Neural cell (in vitro differentiated cells): ENCODE measurements at regions not wholly inside any gene's neighbourhood (a gene's known extent, or its start where the extent isn't known, plus 50 kb on each side); places are given as distances from the start of the nearest gene placed in this dataset.
"Not testable (repeated sequence)": the region's sequence is repeated elsewhere in the genome, so short reads cannot be mapped to it uniquely, and the experiment has no call there.

ENCODE experiments used
- H2AFZ ChIP-seq: fragments of 200-600, 300-800 bp; sonication (generic), shearing (Covaris generic); 2 replicates; pipeline ENCODE4 v1.6.0; 2014; ENCODE audit warnings: low read depth, mild to moderate bottlenecking, antibody characterized with exemption, low read length, moderate library complexity
- H3F3A ChIP-seq: fragments of 200-600 bp; shearing (Covaris generic); 2 replicates; pipeline ENCODE4 v1.6.1; 2016; ENCODE audit warnings: mild to moderate bottlenecking, moderate library complexity, mixed read lengths, antibody characterized with exemption, low read length; ENCODE audit not compliant: insufficient read depth, poor library complexity, severe bottlenecking
- H3K27ac ChIP-seq: fragments of 200-600, 300-800 bp; sonication (generic), shearing (Covaris generic); 2 replicates; pipeline ENCODE4 v1.5.1; 2014; ENCODE audit warnings: mild to moderate bottlenecking, low read length, moderate library complexity
- H3K27me3 ChIP-seq: fragments of 300-800, 200-600 bp; sonication (generic), shearing (Covaris generic); 2 replicates; pipeline ENCODE4 v1.6.0; 2014; ENCODE audit warnings: mild to moderate bottlenecking, low read depth, low read length, moderate library complexity; ENCODE audit not compliant: insufficient read depth
- H3K36me3 ChIP-seq: fragments of 300-800, 200-600 bp; sonication (generic), shearing (Covaris generic); 2 replicates; pipeline ENCODE4 v1.5.1; 2014; ENCODE audit warnings: mild to moderate bottlenecking, antibody characterized with exemption, low read length, moderate library complexity; ENCODE audit not compliant: insufficient read depth
- H3K4me2 ChIP-seq: fragments of 300-800, 200-600 bp; sonication (generic), shearing (Covaris generic); 2 replicates; pipeline ENCODE4 v1.6.0; 2014; ENCODE audit warnings: mild to moderate bottlenecking, low read length
- H3K4me3 ChIP-seq: fragments of 300-800, 200-600 bp; sonication (generic), shearing (Covaris generic); 2 replicates; pipeline ENCODE4 v1.5.1; 2014; ENCODE audit warnings: mild to moderate bottlenecking, low read length, moderate library complexity
- H3K79me2 ChIP-seq: fragments of 200-600 bp; shearing (Covaris generic); replicated peaks from 2 replicates; pipeline ENCODE4 v1.6.0; 2014; ENCODE audit warnings: mild to moderate bottlenecking, low read length, moderate library complexity; ENCODE audit not compliant: insufficient read depth
- H3K9ac ChIP-seq: fragments of 300-800, 200-600 bp; sonication (generic), shearing (Covaris generic); 2 replicates; pipeline ENCODE4 v1.6.1; 2016; ENCODE audit warnings: mild to moderate bottlenecking, low read length, mixed read lengths
- H3K9me2 ChIP-seq: fragments of 200-600 bp; shearing (Covaris generic); 2 replicates; pipeline ENCODE4 v1.6.1; 2016; ENCODE audit warnings: mild to moderate bottlenecking, low read length, mixed read lengths; ENCODE audit not compliant: insufficient read depth
- H3K9me3 ChIP-seq: fragments of 200-600, 300-800 bp; sonication (generic), shearing (Covaris generic); 2 replicates; pipeline ENCODE4 v1.6.1; 2016; ENCODE audit warnings: mild to moderate bottlenecking, mixed run types, low read length, moderate library complexity, mixed read lengths
- H4K20me1 ChIP-seq: fragments of 200-600 bp; shearing (Covaris generic); 2 replicates; pipeline ENCODE4 v1.6.1; 2016; ENCODE audit warnings: mild to moderate bottlenecking, mixed run types; ENCODE audit not compliant: insufficient read depth
- CTCF ChIP-seq: fragments of 450-650 bp; IDR thresholded peaks from 2 replicates; pipeline ENCODE4 v1.5.1; 2014; ENCODE audit warnings: antibody characterized with exemption, mild to moderate bottlenecking, moderate library complexity; ENCODE audit not compliant: poor library complexity, severe bottlenecking
- EP300 ChIP-seq: fragments of 450-650 bp; conservative IDR thresholded peaks from 2 replicates; pipeline ENCODE4 v1.6.1; 2014; ENCODE audit warnings: antibody characterized with exemption, mild to moderate bottlenecking, moderate library complexity; ENCODE audit not compliant: poor library complexity, severe bottlenecking
- EZH2 ChIP-seq: fragments of 200-600, 300-800 bp; shearing (Covaris generic), sonication (generic); IDR thresholded peaks from 2 replicates; pipeline ENCODE4 v1.6.1; 2014; ENCODE audit warnings: antibody characterized with exemption, low read length, borderline replicate concordance, mild to moderate bottlenecking; ENCODE audit not compliant: insufficient read depth, poor library complexity, severe bottlenecking
- MXI1 ChIP-seq: fragments of 450-650 bp; conservative IDR thresholded peaks from 2 replicates; pipeline ENCODE4 v1.6.1; 2014; ENCODE audit warnings: antibody characterized with exemption, mild to moderate bottlenecking; ENCODE audit not compliant: poor library complexity, severe bottlenecking
- POLR2AphosphoS5 ChIP-seq: IDR thresholded peaks from 2 replicates; pipeline ENCODE4 v1.6.1; 2012
- RAD21 ChIP-seq: fragments of 450-650 bp; conservative IDR thresholded peaks from 2 replicates; pipeline ENCODE4 v1.6.1; 2014; ENCODE audit warnings: antibody characterized with exemption, mild to moderate bottlenecking, moderate library complexity
- REST ChIP-seq: IDR thresholded peaks from 2 replicates; pipeline ENCODE4 v1.6.1; 2012; ENCODE audit warnings: borderline replicate concordance
- SMC3 ChIP-seq: fragments of 450-650 bp; conservative IDR thresholded peaks from 2 replicates; pipeline ENCODE4 v1.6.1; 2014; ENCODE audit warnings: antibody characterized with exemption, mild to moderate bottlenecking, moderate library complexity; ENCODE audit not compliant: poor library complexity
- TAF1 ChIP-seq: IDR thresholded peaks from 2 replicates; pipeline ENCODE4 v1.6.1; 2012; ENCODE audit warnings: low read depth

- Histone ChIP-seq H3K4me2 (no peak overlapping the region), H3K27ac (no peak overlapping the region), H3K36me3 (no peaks in the 10 kb centered on the region), H2AFZ (no peak overlapping the region), H3F3A (no peaks in the 10 kb centered on the region), H3K79me2 (no peaks in the 10 kb centered on the region), H3K9me3 (no peaks in the 10 kb centered on the region), H4K20me1 (no peaks in the 10 kb centered on the region), H3K27me3 (no peaks in the 10 kb centered on the region), H3K9me2 (no peaks in the 10 kb centered on the region), H3K9ac (no peak overlapping the region), H3K4me3 (no peak overlapping the region)
- no peak for TF ChIP-seq EZH2
Observed at GRCh38 chrY:8011515-8011914, 1100.0 kb upstream of the AMELY start.

- Histone ChIP-seq H2AFZ (no peak overlapping the region), H3F3A (no peaks in the 10 kb centered on the region), H3K27ac (no peak overlapping the region), H4K20me1 (no peaks in the 10 kb centered on the region), H3K9me3 (no peaks in the 10 kb centered on the region), H3K4me2 (no peak overlapping the region), H3K36me3 (no peaks in the 10 kb centered on the region), H3K4me3 (no peak overlapping the region), H3K9me2 (no peaks in the 10 kb centered on the region), H3K9ac (no peak overlapping the region), H3K79me2 (no peaks in the 10 kb centered on the region), H3K27me3 (no peaks in the 10 kb centered on the region)
- TF ChIP-seq REST (no peak), SMC3 (no peak), EP300 (no peak), TAF1 (no peak), EZH2 (no peak), RAD21 (no peak), POLR2AphosphoS5 (no peak), MXI1 (no peak), CTCF (no peak)
Observed at GRCh38 chrY:8004196-8004595, 1092.6 kb upstream of the AMELY start.

- Histone ChIP-seq H3K9ac (no peak overlapping the region), H3K36me3 (no peaks in the 10 kb centered on the region), H2AFZ (no peak overlapping the region), H4K20me1 (no peaks in the 10 kb centered on the region), H3F3A (no peaks in the 10 kb centered on the region), H3K27me3 (no peaks in the 10 kb centered on the region), H3K79me2 (no peaks in the 10 kb centered on the region), H3K9me3 (no peaks in the 10 kb centered on the region), H3K9me2 (no peaks in the 10 kb centered on the region), H3K27ac (no peak overlapping the region), H3K4me3 (no peak overlapping the region), H3K4me2 (no peak overlapping the region)
- no peak for TF ChIP-seq SMC3
- TF ChIP-seq RAD21, result no peak
Observed at GRCh38 chrY:7996726-7997125, 1085.2 kb upstream of the AMELY start.

- H4K20me1 ChIP-seq, H3K9me3 ChIP-seq: not testable (repeated sequence)
Observed at GRCh38 chrY:7994781-7995180, 1083.2 kb upstream of the AMELY start.

More at GRCh38 chrY:7994781-7995180, 1083.2 kb upstream of the AMELY start:
- not testable (repeated sequence) for H3K4me2 ChIP-seq, H2AFZ ChIP-seq, H3K27ac ChIP-seq, H3K36me3 ChIP-seq, H3K79me2 ChIP-seq, H3K27me3 ChIP-seq, H3K4me3 ChIP-seq, H3F3A ChIP-seq, H3K9ac ChIP-seq, H3K9me2 ChIP-seq
